ENCODE measurements at regions not wholly inside any gene's neighbourhood (a gene's known extent, or its start where the extent isn't known, plus 50 kb on each side); places are given as distances from the start of the nearest gene placed in this dataset.

DNA sequence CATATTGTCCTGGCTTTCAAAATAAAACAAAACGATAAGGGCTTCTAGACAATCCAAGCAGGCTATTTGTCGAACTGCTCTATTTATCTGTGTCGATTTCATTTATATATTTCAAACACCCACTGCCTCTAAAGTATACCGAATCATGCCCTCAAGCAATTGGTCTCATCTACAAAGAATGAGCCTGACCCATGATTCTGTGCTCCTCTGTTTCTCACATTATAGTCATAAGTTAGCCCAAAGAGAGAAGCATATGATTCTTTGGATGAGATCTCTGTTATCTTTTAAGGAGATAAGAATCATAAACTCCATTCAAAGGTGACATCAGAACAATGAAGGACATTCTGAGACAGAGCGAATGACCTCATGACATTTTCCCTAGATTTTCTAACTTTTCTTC lies 191.1 kb downstream of the MAP2K6 start:
- peak; percentile 53 for DNase-seq

DNA sequence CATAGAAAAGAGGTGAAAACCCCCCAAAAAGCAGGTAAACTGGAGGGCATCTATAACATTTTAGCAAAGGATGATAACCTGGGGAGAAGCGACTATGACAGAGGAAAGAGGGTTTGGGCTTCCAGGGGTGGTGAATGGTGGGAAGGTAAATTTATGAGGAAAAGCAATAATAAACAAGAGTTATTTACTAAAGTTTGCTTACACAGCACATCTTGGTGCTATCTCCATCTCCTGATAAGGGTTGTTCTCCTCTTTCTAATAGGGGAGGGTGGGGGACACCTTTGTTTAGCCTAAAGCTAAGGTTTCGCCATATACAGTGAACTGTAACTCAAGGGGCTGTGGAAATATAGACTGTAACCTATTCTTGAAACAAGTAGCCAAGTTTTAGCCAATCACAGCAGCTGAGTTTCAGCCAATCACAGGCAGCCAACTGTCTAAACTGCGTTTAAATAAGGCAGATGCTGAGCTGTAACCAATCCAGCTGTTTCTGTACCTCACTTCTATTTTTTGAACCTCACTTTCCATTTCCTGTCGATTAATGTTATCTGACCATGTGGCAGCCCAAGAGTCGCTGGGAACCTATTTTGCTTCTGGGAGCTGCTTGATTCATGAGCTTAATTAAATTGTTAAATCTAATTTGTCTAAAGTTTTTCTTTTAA lies 191.8 kb downstream of the MAP2K6 start:
- no peak for DNase-seq

DNA sequence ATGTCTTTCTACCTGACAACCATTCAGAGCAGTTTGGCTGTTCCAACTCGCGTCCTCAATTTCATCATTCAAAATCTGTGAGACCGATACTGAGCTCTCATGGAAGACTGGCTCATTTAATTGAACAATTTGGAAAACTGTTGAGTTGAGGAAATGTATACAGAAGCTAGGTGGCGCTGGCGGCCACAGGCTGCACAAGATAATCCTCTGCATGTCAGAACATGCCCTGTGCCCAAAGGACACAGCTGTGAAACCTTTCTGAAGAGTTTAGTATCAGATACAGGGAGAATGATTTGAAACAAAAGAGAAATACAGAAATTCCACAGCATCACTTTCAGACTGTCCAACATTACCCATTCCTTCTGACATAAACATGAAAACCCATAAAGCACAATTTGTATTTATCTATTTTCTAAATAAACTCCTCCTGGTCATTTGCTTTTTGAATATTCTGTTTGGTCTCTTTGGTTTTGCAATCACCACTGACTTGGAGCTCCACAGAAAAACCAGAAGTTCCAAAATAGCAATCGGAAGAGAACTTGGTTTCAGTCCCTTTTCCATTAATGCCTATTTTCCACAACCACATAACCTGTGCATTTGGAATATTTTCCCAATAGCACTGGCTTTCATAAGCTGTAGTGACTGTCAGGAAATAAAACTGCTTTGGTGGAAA lies 192.8 kb downstream of the MAP2K6 start:
- DNase-seq = peak; percentile 81

DNA sequence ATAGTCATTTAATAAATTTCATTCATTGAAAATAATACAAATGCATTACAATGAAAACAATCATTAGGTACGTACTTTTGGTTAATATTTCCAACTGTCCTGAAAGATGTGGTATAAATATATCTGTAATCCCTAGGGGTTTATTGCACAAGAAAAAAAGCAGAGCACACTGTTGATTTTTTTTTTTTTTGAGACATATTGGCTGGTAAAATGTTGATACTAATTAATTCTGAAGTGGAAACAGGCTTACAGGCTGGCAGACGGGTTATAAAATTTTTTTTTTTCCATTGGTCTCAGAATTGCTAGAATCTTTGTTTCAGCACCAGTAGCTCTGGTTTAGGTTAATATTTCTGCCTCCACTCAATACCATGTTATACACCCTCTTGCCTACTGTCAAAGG lies 193.6 kb downstream of the MAP2K6 start:
- DNase-seq = no peak

DNA sequence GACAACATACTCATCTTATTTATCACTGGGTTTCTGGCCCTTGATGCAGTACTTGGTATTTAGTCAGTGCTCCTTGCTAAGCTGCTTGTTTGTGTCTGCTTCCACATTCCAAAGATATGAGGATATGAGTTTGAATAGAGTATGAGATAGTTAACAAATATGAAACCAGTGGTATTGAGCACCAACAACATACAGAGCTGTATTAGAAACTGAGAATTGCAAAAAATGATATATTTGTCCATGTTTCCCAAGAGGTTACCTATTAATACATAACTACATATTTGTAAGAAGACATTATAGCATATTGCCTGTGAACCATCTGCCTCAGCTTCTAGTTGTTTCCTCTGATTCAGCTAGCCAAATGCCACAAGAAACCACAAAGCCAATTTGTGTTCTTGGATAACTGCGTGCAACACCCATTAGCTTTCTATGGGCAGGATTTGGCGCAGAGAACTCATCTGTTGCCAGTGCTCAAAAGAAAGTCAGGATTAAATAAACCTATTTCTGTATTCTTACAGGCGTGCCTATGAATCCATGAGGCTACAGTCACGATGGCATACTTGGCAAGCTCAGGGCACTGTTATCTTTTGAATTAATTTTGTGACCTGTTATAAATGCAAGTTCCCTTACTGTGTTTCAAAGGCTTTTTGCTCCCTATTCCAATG lies 194.4 kb downstream of the MAP2K6 start:
- peak; percentile 93 for DNase-seq

DNA sequence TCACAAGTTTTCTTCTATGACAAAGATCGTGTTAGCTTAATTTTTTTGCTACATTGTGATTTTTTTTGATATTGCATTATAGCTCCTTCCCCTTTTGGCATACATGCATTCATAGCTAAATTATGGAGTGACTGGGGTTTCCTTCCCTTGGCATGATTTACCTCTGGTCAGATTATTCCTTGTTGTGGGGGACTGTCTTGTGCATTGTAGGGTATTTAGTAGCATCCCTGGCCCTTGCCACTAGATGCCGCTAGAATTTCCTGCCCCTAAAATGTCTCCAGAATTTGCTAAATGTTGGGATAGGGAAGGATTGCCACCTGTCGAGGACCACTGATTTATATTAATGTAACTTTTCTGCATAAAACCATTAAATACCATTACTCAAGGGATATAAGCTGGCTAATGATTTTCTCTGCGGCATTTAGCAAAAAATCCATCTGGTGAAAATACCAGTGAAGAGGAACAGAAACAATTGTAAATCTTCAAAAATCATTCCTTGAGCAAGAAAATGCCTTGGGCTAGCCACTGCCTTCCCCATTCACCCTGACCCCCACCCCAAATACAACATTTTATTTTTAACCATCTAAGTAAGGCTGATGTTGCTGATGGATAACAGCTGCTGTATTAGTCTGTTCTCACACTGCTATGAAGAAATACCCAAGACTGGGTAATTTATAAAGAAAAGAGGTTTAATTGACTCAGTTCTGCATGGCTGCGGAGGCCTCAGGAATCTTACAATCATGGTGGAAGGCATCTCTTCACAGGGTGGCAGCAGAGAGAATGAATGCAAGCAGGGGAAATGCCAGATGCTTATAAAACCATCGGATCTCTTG lies 195.2 kb downstream of the MAP2K6 start:
- DNase-seq = peak; percentile 61

DNA sequence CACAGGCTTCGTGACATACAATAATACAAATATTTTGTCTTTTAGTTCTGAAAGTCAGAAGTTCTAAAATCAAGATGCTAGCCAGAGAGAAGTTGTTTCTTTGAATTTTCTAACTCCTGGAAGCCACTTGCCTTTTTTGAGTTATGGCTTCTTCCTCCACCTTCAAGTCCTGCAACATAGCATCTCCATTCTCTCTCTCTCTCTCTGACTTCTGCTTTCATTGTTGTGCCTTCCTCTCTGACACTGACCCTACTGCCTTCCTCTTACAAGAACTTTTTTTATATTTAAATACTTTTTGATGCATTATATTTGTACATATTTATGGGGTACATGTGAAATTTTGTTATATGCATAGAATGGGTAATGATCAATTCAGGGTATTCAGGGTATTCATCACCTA lies 205.9 kb downstream of the MAP2K6 start:
- no peak for DNase-seq

DNA sequence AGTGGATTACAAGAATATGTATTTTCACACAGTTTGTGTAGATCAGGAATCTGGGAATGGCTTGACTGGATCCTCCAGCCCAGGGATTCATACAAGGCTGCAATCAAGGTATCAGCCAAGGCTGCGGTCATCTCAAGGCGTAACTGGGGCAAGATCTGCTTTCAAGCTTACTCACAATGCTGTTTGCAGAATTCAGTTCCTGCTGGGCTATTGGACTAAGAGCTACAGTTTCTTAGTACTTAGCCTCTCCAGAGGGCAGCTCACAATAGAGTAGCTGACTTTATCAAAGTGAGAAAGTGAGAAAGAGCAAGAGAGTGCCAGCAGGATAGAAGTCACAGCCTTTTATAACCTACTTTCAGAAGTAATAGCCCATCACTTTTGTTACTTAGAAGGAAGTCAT lies 211.0 kb downstream of the MAP2K6 start:
- no peak for DNase-seq

DNA sequence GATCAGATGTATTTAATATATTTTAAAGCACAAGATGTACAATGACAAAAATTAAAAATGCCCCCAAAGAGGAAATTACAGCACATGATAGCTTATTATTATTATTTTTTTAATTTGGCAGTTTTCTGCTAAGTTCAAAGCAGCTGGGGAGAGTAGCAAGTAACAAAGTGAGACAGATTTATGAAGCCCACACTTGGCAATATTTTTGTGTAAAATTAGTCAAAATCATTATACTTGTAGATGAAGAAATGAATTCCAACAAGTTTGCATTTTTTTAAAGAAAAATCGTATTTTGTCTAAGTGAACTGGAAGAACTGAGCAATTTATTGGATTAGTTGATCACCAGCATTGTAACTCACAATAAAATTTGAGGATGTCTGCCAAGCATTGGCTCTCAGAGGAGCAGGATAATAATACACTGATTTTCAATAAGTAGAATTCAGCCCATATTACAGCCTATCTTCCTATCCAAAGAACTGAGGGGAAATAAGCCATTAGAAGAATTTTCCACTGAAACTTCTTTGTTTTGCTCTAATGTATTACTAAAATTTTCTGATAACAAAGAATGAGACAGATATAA lies 215.6 kb downstream of the MAP2K6 start:
- no peak for DNase-seq

DNA sequence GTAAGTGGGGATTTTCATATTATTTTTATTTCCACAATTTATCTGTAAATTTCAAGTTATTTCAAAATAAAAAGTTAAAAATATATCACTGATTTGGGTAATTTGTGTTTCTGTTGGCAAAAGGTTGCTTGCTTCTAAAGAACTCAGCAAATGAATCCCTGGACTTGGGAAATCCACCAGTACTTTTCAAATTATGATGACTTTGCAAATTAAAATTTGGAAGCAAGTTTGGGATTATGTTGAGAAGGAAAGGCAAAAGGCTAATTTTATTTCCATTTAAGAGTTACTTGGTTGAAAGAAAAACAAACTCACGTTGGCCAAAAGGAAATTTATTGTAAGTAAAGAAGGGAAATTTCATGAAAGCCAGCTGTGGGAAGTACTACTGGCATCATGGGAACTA lies 220.3 kb downstream of the MAP2K6 start:
- DNase-seq = no peak

DNA sequence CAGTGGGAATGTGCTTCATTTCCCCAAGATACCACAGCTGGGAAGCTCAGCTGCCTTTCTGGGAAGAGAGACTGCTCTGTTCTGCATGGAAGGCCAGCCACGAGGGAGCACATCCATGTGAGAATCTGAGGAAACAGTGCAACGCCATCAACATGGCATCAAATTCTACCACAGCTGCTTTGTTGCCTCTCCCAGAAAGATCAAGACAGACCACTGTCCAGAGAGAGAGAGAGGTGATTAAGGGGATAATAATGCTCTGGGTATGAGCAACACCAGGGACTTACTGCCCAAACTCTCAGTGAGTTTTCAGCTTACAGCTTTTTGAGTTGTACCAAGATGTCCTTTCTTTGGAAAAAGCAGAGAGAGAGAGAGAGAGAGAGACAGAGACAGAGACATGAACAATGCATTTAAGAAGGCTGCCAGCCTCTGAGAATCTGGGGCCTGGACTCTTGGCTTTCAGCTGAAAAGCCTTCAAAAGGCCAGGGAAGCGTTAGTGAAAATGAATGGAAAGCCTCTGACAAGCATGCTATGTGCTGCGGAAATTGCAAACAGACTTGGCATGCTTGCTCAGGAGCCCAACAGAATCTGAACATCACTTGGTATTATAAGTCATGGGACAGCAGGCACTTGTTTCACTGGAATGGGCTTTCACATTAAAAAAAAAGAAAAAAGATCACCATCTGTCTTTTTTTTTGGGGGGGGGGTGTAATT lies 223.1 kb downstream of the MAP2K6 start:
- DNase-seq = peak; percentile 72

DNA sequence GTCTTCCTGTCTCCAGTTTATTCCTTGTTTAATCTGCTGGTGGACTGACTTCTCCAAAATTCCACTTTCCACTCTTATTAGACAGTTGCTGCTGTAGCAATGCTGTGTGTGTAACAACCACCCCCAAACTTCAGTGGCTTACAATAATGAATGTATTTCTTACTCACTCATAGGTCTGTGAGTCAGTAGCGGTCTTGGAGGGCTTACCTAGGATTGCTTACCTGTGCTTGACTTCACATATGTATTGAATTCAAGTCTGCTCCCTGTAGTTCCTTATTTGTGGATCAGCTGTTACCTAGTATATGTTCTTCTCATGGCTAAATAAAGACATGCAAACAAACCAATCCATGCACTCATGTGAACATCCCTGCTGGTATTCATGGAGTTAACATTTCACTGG lies 224.6 kb downstream of the MAP2K6 start:
- DNase-seq = no peak

DNA sequence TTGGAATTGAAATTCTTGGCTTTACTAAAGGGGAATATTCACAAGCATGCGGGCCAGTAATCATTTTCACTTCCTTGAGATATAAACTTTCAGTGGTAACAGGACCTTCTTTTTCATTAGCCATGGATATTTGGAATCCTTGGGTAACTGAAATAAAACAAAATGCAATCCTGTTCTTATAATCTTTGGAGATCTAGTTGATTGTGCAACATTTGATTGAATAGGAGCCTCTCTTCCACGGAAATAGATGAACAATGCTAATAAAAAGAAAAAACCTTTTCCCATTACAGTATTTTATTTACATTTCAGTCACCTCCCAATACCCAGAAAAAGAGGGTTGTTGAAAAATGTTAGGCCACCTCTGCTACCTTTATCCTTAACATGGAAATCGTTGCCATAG lies 225.6 kb downstream of the MAP2K6 start:
- DNase-seq = no peak

DNA sequence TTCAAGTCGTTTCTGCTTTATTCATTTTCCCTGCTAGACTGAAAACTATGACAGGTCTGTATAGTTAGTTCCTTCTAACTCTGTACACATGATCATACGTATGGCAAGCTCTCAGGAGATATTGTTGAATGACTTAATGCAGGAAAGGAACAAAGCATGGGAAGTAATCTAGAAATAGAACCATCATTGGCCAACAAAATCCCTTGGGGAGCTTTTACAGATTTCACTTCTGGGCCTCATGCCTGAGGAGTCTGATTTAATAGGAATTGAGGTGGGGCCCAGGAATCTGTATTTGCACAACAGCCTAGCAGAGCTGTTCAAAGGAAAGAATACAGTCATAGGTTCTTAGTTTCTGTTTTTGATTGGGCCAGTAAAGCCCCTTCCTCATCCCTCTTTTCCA lies 229.2 kb downstream of the MAP2K6 start:
- DNase-seq = no peak

DNA sequence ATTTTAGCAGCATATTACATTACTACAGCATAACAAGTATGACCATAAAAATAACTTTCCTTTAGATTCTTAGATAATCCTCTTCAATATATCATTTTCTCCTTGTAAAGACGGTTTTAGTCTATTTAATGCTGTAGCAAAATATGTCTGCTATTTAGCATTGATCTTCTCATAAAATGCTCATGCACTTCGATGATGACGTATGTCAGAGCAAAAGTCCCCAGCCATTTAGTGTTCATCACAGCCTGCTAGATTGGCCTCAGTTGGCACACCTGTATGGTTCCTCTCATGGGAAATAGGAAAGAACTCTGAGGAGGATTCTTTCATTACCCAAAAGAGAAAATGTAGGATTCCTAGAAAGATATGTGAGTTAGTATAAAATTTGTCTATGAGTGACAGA lies 232.2 kb downstream of the MAP2K6 start:
- no peak for DNase-seq

DNA sequence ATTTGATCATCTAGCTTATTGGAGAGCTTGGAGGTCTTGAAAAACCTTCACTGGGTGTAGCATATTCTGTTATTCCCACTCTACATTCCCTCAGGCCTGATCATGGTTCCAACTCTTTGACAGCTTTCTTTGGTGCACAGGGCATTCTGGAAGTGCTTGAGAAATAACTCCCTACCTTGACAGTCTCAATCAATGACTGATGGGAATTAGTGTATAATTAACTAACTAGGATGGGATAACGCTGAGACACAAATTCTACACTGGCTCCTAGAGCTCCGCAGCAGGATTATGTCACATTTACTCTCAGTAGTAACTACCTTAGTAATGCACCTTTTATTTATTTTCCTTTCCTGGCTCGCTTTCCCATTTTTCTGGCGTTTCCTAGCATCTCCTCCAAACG lies 236.4 kb downstream of the MAP2K6 start:
- DNase-seq = no peak

DNA sequence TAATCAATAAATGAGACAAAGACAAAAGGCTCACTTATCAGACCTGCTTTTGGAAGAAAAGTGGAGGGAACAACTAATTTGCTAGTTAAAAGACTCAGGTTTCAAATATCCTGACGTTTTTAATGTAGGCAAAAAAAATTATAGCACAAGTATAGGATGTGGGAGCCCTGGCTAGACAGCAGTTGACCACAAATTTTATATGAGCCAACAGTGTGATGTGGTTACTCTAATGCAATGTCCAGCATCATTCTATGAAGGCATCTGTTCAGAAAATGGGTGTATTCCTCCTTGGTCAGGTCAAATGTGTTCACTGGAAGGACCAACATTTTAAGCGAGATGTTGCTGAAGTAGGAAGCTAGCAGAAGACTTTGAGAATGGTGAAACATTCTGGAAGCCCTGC lies 237.4 kb downstream of the MAP2K6 start:
- no peak for DNase-seq

DNA sequence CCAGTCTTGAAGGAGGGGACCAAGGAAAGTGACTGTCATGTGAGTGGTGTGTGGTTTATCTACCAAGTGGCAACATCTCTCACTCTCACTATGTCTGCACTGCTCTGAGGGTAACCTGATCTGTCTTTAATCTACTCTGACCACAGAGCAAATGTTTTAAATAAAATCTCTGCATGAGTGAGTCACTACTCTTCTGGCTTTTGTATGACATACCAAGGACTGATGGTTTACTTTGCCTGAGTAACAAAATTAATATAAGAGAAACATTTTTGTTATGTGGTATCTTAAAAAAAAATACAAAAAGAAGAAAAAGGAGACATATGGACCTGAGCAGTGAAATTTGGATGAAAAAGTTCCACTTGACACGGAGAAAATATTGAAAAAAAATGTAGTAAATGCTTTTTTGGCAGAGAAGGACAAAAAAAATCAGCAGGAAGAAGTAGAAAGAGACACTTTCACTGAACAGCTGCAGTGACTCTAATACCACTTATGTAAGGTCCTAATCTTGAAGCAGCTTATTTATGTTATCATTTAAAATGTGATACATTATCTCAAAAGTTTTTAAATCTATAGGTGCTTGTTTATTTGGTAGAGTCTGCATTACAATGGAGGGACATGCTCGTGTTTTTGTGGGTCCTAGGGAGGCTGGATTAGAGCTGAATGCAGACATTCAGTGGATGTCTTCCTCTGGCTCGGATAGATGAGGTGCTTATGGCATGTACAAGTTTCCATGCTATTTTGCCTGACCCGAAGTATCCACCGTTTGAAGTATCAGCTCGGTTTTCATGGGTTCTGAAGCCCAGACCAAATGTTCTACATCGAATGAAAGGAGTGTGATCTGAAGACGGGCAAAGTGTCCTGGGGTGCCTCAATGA lies 240.7 kb downstream of the MAP2K6 start:
- peak; percentile 83 for DNase-seq

DNA sequence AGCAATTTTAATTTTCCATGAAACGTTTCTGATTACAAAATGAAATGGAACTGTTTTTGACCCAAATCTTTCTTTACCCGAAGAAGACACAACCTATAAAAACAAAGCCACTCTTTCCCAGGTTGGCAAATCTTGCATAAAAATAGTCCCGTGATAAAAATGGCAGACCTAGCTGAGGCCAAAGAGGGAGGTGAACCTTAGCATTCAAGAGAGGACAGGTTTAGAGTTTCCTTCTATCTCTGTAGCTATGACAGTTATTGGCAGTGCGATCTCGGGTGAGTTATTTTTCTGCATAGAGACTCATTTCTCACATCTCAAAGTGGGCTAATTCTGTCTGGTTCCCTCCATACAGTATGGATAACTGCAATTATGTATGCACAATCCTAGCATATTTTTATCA lies 241.4 kb downstream of the MAP2K6 start:
- peak; percentile 3 for DNase-seq

DNA sequence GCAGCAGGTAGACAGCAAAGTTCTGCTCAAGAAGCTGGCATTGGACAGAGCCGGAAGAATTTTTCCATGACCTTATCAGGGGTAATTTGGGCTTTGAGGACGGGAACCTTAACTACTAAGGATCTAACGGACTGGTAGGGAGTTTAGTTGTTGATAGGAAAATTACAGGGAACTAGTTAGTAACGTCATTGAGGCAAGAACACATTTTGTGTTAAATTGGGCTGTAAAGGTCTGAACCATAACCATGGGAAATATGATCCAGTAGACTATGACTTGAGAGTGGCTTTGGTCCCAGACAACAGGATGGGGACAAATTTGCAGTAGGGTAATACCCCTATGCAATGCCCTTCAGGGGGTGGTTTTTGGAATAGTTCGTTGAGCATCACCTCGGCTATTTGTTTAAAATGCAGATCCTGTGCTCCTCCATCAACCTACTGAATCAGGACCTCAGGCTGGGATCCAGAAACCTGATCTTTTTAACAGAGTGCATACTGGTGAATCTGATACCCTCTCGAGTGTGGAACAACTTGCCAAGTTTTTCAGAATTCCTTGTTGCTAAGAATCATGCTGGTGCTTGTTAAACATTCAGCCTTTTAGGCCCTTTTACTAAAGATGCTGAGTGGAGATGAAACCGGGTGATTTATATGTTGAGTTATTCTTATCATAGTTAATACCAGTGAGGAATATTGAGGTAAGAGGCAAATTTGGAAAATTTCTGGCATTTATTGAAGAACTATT lies 255.1 kb downstream of the MAP2K6 start:
- DNase-seq = no peak

DNA sequence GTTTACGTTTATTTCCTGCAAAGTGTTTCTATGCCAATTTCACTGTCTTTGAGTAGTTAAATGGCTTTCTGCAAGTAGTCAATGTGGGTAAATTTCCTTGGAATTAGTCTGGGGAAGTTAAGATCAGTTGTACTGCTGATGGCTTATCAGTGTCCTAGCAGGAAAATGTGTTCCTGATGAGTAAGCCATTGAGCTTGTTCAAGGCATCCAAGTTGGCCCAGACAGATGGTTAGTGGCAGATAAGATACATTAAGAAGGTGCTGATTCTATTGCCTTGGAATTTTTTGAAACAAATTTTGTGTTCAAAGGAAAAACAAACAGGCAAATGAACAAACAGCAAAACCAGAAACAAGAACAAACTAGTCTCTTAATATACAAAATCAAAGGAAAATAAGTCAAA lies 258.4 kb downstream of the MAP2K6 start:
- peak; percentile 87 for DNase-seq

Data from EL (cell line).